T-cell (primary cell): ENCODE measurements at regions not wholly inside any gene's neighbourhood (a gene's known extent, or its start where the extent isn't known, plus 50 kb on each side); places are given as distances from the start of the nearest gene placed in this dataset.

ENCODE experiments used
- ATAC-seq, 4 experiments: fragments of 200-7000 bp in 3 of 4; fragments of 150-1000 bp in 1 of 4; cut with Tn5 transposase; replicated peaks in 1 of 4; 1 replicate in 3 of 4; 2 replicates in 1 of 4; pipeline ENCODE4 v1.10.0; 2021; ENCODE audit warnings: moderate library complexity in 3 of 4, mild to moderate bottlenecking in 2 of 4, moderate number of reproducible peaks in 1 of 4
- CTCF ChIA-PET, 2 donors: fragments of 300-600 bp; sonication (Branson Sonifier 250); formaldehyde crosslinking; loops; one replicate each; lab custom pipeline; 2022; ENCODE audit warnings: antibody characterized with exemption in 2 of 2; lab: Charles Lee
- POLR2A ChIA-PET, 2 donors: fragments of 300-600 bp; sonication (Branson Sonifier 250); formaldehyde crosslinking; loops; one replicate each; lab custom pipeline; 2022; ENCODE audit warnings: antibody characterized with exemption in 2 of 2; lab: Charles Lee
- DNase-seq, 35 experiments: peaks; one replicate each; pipeline versions ENCODE4 v3.0.0 to v3.0.0-alpha.2; 2013 to 2023
- H3K27ac ChIP-seq: one replicate; pipeline ENCODE4 v1.5.1; 2013; ENCODE audit warnings: low read length
- H3K27me3 ChIP-seq, 2 experiments: replicated peaks in 1 of 2; 1 replicate in 1 of 2; 2 replicates in 1 of 2; pipeline versions ENCODE4 v1.6.1 to v1.7.0; 2013; ENCODE audit warnings: low read length in 1 of 2, mixed read lengths in 1 of 2; ENCODE audit not compliant: control insufficient read depth in 2 of 2, insufficient read depth in 2 of 2; ENCODE audit errors: extremely low read depth in 1 of 2
- H3K36me3 ChIP-seq, 2 donors: 1 replicate in 1 of 2; 2 replicates in 1 of 2; pipeline versions ENCODE4 v1.6.1 to v1.7.0; 2013; ENCODE audit warnings: low read length in 1 of 2; ENCODE audit not compliant: control insufficient read depth in 2 of 2, insufficient read depth in 1 of 2; ENCODE audit errors: extremely low read depth in 1 of 2
- H3K4me1 ChIP-seq, 2 experiments: 1 replicate in 1 of 2; 2 replicates in 1 of 2; pipeline versions ENCODE4 v1.6.1 to v1.7.0; 2013; ENCODE audit warnings: low read length in 2 of 2, mixed read lengths in 1 of 2; ENCODE audit not compliant: insufficient read depth in 2 of 2, control insufficient read depth in 1 of 2; ENCODE audit errors: extremely low read depth in 1 of 2
- H3K4me3 ChIP-seq, 2 donors: 1 replicate in 1 of 2; 2 replicates in 1 of 2; pipeline versions ENCODE4 v1.5.1 to v1.7.0; 2013; ENCODE audit warnings: mild to moderate bottlenecking in 2 of 2, low read length in 1 of 2, moderate library complexity in 1 of 2; ENCODE audit not compliant: control insufficient read depth in 1 of 2; ENCODE audit errors: extremely low read depth in 1 of 2
- H3K9me3 ChIP-seq: 2 replicates; pipeline ENCODE4 v1.7.0; 2013
- H3K27ac Mint-ChIP-seq, 2 donors: one replicate each; pipeline ENCODE4 v1.8.0; 2020 to 2021; ENCODE audit warnings: mild to moderate bottlenecking in 2 of 2, mixed read lengths in 2 of 2
- H3K27me3 Mint-ChIP-seq, 2 donors: one replicate each; pipeline ENCODE4 v1.8.0; 2021 to 2022; ENCODE audit warnings: mixed read lengths in 2 of 2
- H3K36me3 Mint-ChIP-seq: one replicate; pipeline ENCODE4 v1.8.0; 2021; ENCODE audit warnings: mixed read lengths
- H3K4me1 Mint-ChIP-seq, 3 donors: one replicate each; pipeline ENCODE4 v1.8.0; 2020 to 2022; ENCODE audit warnings: mixed read lengths in 3 of 3, mild to moderate bottlenecking in 1 of 3
- H3K4me3 Mint-ChIP-seq, 3 donors: one replicate each; pipeline ENCODE4 v1.8.0; 2020 to 2022; ENCODE audit warnings: mild to moderate bottlenecking in 3 of 3, mixed read lengths in 3 of 3, moderate library complexity in 3 of 3
- H3K9me3 Mint-ChIP-seq, 3 donors: one replicate each; pipeline ENCODE4 v1.8.0; 2020 to 2022; ENCODE audit warnings: mixed read lengths in 3 of 3
- WGBS: methylation state at CpG from one replicate; pipeline ENCODE4 v1.1.5; 2013; ENCODE audit warnings: missing lambda C conversion rate; ENCODE audit not compliant: insufficient coverage; 5-methylcytosine and 5-hydroxymethylcytosine counted together

GRCh38 chr17:79669861-79670260 is 59.0 kb upstream of the RBFOX3 start:
- Mint-ChIP-seq H3K4me3 (no peak overlapping the region), H3K27ac (no peak overlapping the region), H3K27me3 (peaks cover 55 to 79% of the 10 kb centered on the region in 2 donors), H3K9me3 (peaks cover 7 to 17% (median 14%) of the 10 kb centered on the region in 3 donors), H3K36me3 (peaks cover 3% of the 10 kb centered on the region), H3K4me1 (peaks cover 0 to 5% (median 4%) of the 10 kb centered on the region in 3 donors)
- Histone ChIP-seq H3K27me3 (peaks cover 0 to 78% of the 10 kb centered on the region in 2 experiments), H3K4me3 (no peak overlapping the region), H3K27ac (no peak overlapping the region), H3K36me3 (no peaks in the 10 kb centered on the region), H3K9me3 (no peaks in the 10 kb centered on the region), H3K4me1 (no peaks in the 10 kb centered on the region)
- ATAC-seq: no peak
- WGBS: no CpG with 5 or more reads among the region's 4 CpGs
- ChIA-PET CTCF (no interaction called here), POLR2A (no interaction called here)
- no peak for DNase-seq

GRCh38 chr17:79668344-79669250 is 57.7 kb upstream of the RBFOX3 start:
- no peak overlapping the region for H3K4me3 ChIP-seq
- no peaks in the 10 kb centered on the region for H3K4me1 ChIP-seq
- peaks cover 0 to 8% (median 4%) of the 10 kb centered on the region in 3 donors for H3K4me1 Mint-ChIP-seq
- no peak overlapping the region for H3K4me3 Mint-ChIP-seq
- peaks cover 53 to 78% of the 10 kb centered on the region in 2 donors for H3K27me3 Mint-ChIP-seq
- 66% methylated on average over 14 of the region's 17 CpGs for WGBS
- peaks cover 0 to 77% of the 10 kb centered on the region in 2 experiments for H3K27me3 ChIP-seq
- no peaks in the 10 kb centered on the region for H3K36me3 ChIP-seq
- H3K9me3 Mint-ChIP-seq: peaks cover 5 to 13% (median 10%) of the 10 kb centered on the region in 3 donors
- ChIA-PET POLR2A (no interaction called here), CTCF (no interaction called here)
- DNase-seq: no peak
- ATAC-seq: no peak
- H3K9me3 ChIP-seq: no peaks in the 10 kb centered on the region
- H3K36me3 Mint-ChIP-seq: peaks cover 2% of the 10 kb centered on the region
- no peak overlapping the region for H3K27ac Mint-ChIP-seq
- no peak overlapping the region for H3K27ac ChIP-seq

GRCh38 chr17:79667746-79668145 is 56.9 kb upstream of the RBFOX3 start:
- WGBS: 75% methylated on average over 7 of the region's 8 CpGs
- H3K4me3 ChIP-seq: no peak overlapping the region
- ATAC-seq: no peak
- Mint-ChIP-seq H3K27me3 (peaks cover 53 to 80% of the 10 kb centered on the region in 2 donors), H3K36me3 (no peaks in the 10 kb centered on the region), H3K4me3 (no peak overlapping the region), H3K27ac (no peak overlapping the region), H3K9me3 (peaks cover 0 to 6% (median 5%) of the 10 kb centered on the region in 3 donors), H3K4me1 (peaks cover 0 to 8% (median 4%) of the 10 kb centered on the region in 3 donors)
- ChIA-PET POLR2A (no interaction called here), CTCF (no interaction called here)
- H3K9me3 ChIP-seq: no peaks in the 10 kb centered on the region
- no peaks in the 10 kb centered on the region for H3K4me1 ChIP-seq
- no peak overlapping the region for H3K27ac ChIP-seq
- H3K36me3 ChIP-seq: no peaks in the 10 kb centered on the region
- DNase-seq: no peak
- peaks cover 0 to 74% of the 10 kb centered on the region in 2 experiments for H3K27me3 ChIP-seq

GRCh38 chr17:79667121-79667715 is 56.4 kb upstream of the RBFOX3 start:
- Mint-ChIP-seq H3K4me3 (no peak overlapping the region), H3K27ac (no peak overlapping the region), H3K4me1 (peaks cover 0 to 8% (median 4%) of the 10 kb centered on the region in 3 donors), H3K36me3 (no peaks in the 10 kb centered on the region), H3K27me3 (peaks cover 52 to 80% of the 10 kb centered on the region in 2 donors), H3K9me3 (peaks cover 0 to 1% (median under 1%) of the 10 kb centered on the region in 3 donors)
- Histone ChIP-seq H3K9me3 (no peaks in the 10 kb centered on the region), H3K27me3 (peaks cover 0 to 72% of the 10 kb centered on the region in 2 experiments), H3K4me3 (no peak overlapping the region), H3K27ac (no peak overlapping the region), H3K4me1 (no peaks in the 10 kb centered on the region), H3K36me3 (no peaks in the 10 kb centered on the region)
- WGBS: 83% methylated on average over 8 of the region's 14 CpGs
- ChIA-PET CTCF (no interaction called here), POLR2A (interaction anchor here in 1 of 2 donors (0.7 kb wide), 1 partner anchor 294 kb away, joined by 4 read pairs; no protein-coding TSS in a partner anchor)
- DNase-seq (peak in 1 of 35 experiments; percentile 0), ATAC-seq (no peak)

- H3K27me3 ChIP-seq: peaks cover 0 to 66% of the 10 kb centered on the region in 2 experiments
- Mint-ChIP-seq H3K9me3 (peaks cover 3 to 8% (median 5%) of the 10 kb centered on the region in 3 donors), H3K36me3 (no peaks in the 10 kb centered on the region), H3K4me3 (no peak overlapping the region), H3K27me3 (peaks cover 53 to 79% of the 10 kb centered on the region in 2 donors), H3K4me1 (peaks cover 0 to 8% (median 4%) of the 10 kb centered on the region in 3 donors), H3K27ac (no peak overlapping the region)
- ATAC-seq: no peak
- no peak for DNase-seq
- no peak overlapping the region for H3K27ac ChIP-seq
- H3K9me3 ChIP-seq: no peaks in the 10 kb centered on the region
- 80% methylated on average over 6 of the region's 7 CpGs for WGBS
- no peaks in the 10 kb centered on the region for H3K4me1 ChIP-seq
- H3K36me3 ChIP-seq: no peaks in the 10 kb centered on the region
- H3K4me3 ChIP-seq: no peak overlapping the region
- POLR2A ChIA-PET: no interaction called here
- CTCF ChIA-PET: no interaction called here
Measured at GRCh38 chr17:79666111-79666510, 55.3 kb upstream of the RBFOX3 start.

GRCh38 chr17:79664930-79665737 is 54.3 kb upstream of the RBFOX3 start:
- peaks cover 0 to 8% (median 4%) of the 10 kb centered on the region in 3 donors for H3K4me1 Mint-ChIP-seq
- no peak overlapping the region for H3K27ac ChIP-seq
- CTCF ChIA-PET: no interaction called here
- WGBS: 26% methylated on average over 17 of the region's 22 CpGs
- H3K4me3 Mint-ChIP-seq: no peak overlapping the region
- POLR2A ChIA-PET: no interaction called here
- no peak overlapping the region for H3K4me3 ChIP-seq
- peaks cover 59 to 79% of the 10 kb centered on the region in 2 donors for H3K27me3 Mint-ChIP-seq
- H3K9me3 Mint-ChIP-seq: peaks cover 5 to 11% (median 8%) of the 10 kb centered on the region in 3 donors
- ATAC-seq (no peak), DNase-seq (peak in 1 of 35 experiments; percentile 3)
- no peaks in the 10 kb centered on the region for H3K4me1 ChIP-seq
- no peaks in the 10 kb centered on the region for H3K9me3 ChIP-seq
- H3K27ac Mint-ChIP-seq: no peak overlapping the region
- H3K36me3 Mint-ChIP-seq: no peaks in the 10 kb centered on the region
- H3K27me3 ChIP-seq: peaks cover 0 to 56% of the 10 kb centered on the region in 2 experiments
- H3K36me3 ChIP-seq: no peaks in the 10 kb centered on the region
